ENCODE measurements at regions not wholly inside any gene's neighbourhood (a gene's known extent, or its start where the extent isn't known, plus 50 kb on each side); places are given as distances from the start of the nearest gene placed in this dataset.
"Not testable (repeated sequence)": the region's sequence is repeated elsewhere in the genome, so short reads cannot be mapped to it uniquely, and the experiment has no call there.

DNA sequence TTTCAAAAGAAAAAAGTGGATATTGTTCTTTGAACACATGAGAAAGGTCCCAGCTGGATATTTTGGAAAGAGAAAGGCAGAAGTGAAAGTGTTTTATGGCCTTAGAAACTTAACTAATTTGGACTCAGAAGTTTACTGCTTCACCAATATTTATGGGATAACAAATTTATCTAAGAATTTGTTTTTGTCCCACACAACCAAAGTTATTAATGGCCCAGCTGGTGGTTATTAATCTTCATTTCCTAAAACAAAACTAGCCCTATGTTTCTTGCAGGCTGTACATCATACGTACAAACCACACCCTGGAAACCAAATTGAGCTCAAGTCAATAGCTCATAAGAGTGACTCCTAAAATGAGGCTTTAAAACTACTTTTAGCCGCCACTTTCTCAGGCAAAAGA lies 372.9 kb upstream of the LMCD1 start:
- no peak for DNase-seq (ENCODE audit: low read depth, low spot score)

DNA sequence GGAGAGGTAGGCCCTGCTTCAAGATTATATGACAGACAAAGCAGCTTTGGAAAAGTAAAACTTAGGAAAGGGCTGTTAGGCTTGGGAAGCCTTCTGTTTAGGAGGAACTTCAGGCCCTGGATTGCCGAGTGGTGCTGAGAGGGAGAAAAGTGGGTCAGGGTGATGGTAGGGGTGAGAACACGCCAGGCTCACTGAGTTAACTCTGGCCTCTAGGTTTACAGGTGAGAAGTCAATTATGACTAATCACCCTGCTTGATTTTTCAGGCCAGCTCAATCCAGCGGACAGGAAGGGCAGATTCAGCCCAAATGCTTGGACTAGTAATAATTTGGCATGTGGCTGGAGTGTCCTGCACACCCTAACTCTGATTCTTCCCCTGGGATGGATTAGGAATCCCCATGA lies 365.1 kb upstream of the LMCD1 start:
- no peak for DNase-seq (ENCODE audit: low read depth, low spot score)

DNA sequence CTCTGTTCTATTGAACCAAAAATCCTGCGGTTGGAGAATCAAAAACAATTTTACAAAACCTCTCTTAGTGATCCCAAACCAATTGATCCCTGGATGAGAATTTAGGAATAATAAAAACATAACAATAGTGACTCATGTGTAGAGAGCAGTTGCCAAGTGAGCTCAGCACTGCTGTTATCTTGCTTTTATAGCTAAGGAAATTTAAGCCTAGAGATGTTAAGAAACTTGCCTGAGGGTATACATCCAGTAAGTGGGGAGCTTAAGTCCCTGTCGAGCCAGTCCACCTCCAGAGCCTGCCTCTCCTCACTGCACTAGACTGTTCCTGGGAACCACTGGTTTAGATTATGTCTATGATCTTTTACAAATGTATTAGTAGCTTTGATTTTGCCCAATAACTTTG lies 358.4 kb upstream of the LMCD1 start:
- DNase-seq (ENCODE audit: low read depth, low spot score) = no peak

DNA sequence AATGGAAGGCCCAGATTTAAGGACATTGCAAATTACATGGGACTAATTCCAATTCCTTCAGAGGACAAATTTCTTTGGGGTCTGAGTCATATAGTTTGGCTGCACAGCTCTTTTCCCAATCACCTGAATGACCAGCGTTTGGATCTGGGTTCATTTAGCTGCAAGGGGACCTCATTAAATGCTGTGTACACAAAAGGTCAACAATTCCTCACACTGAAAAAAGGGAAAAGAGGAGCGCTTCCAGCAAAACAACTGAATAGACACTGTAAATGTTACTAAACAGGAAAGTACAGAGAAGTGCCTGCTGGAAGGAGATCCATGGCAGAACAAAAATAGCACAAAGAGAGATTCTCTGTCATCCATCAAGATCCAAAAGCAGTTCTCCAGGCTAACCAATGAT lies 356.0 kb upstream of the LMCD1 start:
- no peak for DNase-seq (ENCODE audit: low read depth, low spot score)

DNA sequence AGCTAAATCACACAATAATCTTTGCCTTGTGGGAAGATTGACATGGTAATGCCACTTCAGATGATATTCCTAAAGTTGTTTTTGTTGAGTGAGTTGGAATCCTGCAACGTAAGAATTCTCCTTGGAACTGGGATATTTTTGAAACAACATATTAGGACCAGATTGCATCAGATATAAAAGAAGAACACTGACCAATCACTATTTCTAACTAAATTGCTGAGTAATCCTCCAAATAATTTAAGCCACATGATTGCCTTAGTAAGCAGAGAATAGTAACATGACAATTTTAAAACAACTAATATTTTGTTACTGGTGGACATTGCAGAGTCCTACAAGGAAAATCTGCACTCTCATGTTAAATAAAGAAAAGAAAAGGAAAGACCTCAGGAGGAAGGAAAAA lies 353.9 kb upstream of the LMCD1 start:
- no peak for DNase-seq (ENCODE audit: low read depth, low spot score)

DNA sequence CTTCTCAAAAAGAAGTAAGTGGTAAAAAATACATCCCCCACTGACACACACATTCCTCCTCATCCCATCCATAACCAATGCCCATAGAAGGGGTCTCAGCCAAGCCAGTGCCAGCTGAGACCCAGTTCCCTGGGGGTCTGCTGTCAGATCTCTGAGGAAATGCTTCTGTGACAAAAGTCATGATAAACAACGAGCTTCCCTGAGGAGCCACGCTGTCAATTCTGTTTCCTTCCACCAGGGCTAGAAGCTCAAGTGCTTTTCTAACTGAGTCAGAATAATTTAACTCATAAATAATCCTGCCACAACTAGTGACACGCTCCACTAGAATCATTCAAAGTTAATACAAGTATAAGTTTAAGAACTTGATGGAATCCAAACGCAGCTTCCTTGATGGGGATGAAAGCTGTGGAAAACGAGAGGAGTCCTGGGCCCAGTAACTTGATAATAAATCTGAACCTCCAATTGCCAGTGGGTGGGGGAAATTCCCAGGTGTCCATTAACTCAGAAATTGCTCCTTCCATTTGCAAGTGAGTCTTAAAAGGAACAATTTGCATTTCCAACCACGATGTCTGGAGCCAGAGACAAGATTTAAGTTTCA lies 348.7 kb upstream of the LMCD1 start:
- DNase-seq (ENCODE audit: low read depth, low spot score) = no peak

DNA sequence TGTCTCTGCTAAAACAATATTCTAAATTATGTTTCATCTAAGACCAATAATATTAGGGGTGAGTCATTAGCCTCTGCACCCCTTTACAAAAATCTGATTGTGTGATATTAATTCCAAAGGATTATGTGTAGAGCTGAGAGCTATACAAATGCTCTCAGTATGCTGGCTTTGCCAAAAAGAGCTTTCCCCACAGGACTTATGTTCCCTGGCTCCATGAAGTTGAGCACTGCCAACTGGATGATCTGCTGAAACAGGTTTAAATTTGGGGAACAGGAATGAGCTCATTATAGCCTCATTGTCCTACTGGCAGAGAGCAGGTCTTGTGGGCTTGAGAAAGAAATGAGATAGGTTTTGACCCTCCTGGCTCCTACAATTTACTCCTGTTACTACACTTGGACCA lies 347.8 kb upstream of the LMCD1 start:
- no peak for DNase-seq (ENCODE audit: low read depth, low spot score)

DNA sequence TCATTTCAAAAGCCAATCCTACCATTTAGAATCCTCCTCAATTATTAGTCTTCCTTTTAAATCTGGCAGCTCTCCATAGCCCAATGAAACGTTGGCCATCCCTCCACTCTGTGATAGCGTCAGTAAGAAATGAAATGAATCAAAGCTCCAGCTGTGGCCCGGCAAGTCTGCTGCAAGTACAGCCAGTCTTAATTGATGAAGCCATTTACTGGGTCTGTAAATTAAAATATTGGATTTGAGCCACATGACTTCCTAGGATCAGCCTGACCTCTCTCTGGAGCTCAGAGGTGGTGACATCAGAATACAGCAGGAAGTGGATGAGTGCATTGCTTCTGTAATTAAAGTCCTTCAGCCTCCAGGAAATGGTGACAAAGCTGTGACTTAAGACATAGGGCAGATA lies 347.0 kb upstream of the LMCD1 start:
- no peak for DNase-seq (ENCODE audit: low read depth, low spot score)

DNA sequence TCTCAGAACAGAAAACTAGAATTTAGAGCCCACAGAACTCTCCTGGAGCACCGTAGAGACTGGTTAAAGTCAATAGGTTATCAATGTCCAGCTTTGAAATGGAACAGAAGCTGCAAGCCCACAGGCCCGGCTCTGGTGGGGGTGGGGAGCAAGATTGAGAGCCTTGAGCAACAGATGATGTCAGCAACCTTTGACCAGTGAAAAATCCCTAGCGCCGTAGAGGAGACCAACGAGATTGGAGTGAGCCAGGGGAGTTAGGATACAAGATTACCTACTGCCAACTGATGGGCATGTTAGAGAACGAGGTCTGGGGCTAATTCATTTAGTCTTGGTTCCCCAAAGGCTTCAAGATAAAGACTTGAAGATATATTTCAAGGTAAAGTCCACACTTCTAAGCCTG lies 345.5 kb upstream of the LMCD1 start:
- no peak for DNase-seq (ENCODE audit: low read depth, low spot score)

DNA sequence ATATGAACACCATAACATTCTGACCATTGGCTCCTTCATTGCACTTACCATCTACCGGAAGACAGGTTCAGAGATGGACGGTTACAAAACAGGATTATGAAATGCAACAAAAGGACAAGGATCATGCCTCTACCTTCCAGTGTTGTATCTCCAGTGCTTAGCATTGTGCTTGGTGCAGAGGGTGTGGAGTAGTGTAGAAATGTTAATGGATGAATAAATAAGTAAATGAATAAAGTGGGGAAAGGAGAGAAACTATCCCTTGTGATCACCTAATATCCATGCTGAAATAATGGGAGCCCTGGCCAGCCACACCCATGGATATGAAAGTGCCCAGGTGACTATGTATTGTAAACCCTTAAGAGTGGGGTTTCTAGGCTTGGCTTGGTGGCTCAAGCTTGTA lies 344.8 kb upstream of the LMCD1 start:
- no peak for DNase-seq (ENCODE audit: low read depth, low spot score)

DNA sequence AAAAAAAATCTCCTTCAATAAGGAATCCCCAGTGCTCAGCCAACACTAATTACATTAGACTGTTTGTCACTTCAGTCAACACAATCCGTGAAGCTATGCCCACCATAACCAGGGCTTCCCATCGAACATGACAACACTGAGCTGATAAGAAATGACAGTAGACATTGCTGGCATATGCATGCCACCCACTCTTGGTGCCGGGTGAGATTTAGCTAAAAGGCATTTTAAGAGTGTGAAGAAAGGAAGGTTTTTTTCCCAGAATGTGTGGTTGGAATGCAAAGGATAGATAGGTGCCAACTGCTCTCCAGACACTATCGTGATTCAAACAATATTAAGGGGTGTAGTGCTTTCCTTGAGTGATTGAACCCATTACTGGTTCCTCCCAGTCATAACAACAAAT lies 344.0 kb upstream of the LMCD1 start:
- DNase-seq (ENCODE audit: low read depth, low spot score) = no peak

DNA sequence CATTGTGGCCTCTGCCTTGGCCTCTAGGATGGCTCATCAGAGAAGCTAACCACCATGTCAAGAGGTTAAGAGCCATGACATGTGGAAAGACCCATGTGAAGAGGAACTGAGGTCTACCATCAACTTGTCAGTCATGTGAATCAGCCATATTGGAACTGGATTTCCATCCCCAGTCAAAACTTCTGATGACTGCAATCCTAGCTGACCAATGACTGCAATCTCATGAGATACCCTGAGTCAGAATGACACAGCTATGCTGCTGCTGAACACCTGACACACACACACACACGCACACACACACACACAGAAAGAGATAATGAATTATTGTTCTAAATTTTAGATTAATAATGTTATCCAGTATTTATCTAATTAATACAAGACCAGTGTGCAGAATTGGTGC lies 337.5 kb upstream of the LMCD1 start:
- no peak for DNase-seq (ENCODE audit: low read depth, low spot score)

DNA sequence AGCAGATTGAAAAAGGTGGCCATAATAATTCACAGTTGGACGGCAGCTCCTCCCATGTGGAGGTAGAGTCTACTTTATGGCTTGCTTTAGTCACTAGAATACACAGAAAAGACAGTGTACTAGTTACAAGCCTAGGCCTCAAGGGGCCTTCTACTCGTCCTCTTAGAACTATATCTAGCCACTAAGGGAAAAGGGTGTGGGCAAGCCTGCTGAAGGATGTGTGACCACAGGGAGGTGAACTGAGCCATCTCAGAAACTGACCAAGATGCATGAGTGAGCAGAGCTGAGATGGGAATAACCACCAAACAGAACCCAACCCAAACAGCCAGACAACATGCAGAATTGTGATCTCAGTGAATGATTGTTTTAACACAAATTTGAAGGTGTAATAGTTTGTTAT lies 335.6 kb upstream of the LMCD1 start:
- DNase-seq (ENCODE audit: low read depth, low spot score) = no peak

DNA sequence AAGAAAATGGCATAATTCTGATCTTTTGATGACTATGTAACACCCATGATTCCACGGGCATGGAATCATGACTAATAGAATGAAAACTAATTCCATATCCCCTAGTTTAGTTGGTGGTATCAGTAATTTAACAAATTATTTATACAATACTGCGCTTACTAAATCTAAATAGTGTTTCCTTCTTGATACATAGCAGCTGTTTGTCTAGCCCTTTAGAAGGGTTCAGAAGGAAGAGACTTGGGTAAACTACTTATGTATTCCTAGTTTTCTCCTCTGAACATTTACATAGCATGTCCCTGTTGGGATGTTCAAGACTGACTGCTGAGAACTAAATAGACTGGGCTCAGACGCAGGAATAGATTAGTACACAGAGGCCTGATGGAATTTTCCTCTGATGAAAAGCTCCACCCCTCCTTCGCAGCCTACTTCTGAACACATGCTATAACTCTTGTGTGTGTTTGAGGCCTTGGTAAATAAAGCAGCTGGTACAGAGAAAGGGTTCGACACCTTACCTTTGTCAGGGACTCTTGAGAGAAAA lies 330.6 kb upstream of the LMCD1 start:
- no peak for DNase-seq (ENCODE audit: low read depth, low spot score)

DNA sequence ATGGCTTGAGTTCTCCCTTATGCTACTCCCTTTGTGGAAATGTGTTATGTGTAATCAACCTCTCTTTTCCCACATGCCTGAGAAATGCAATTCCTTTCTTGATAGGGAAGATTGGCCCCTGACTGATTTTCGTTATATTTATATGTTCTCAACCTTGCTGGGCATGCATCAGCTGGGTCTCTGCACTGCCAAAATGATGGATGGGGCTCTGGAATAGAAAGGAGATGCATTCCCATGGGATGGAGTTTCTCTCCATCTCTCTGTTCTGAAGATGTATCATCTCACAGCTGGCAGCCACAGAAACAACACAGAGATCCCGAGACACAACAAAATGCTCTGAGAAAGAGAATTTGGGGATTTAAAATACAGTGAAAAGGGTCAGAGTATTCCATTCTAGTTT lies 327.7 kb upstream of the LMCD1 start:
- no peak for DNase-seq (ENCODE audit: low read depth, low spot score)

DNA sequence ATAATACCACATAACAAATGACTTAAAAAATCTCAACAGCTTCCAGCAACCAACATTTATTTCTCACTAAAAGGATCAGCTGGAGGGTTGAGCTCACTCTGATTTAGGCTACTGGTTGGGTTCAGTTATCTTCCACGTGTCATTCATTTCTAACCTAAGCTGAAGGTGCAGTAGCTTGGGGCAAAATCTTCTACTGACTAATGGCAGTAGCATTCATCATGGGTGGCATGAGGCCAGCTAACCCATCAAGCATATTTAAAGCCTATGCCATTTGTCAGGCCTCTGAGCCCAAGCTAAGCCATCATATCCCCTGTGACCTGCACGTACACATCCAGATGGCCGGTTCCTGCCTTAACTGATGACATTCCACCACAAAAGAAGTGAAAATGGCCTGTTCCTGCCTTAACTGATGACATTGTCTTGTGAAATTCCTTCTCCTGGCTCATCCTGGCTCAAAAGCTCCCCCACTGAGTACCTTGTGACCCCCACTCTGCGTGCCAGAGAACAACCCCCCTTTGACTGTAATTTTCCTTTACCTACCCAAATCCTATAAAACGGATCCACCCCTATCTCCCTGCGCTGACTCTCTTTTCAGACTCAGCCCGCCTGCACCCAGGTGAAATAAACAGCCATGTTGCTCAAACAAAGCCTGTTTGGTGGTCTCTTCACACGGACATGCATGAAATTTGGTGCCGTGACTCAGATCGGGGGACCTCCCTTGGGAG lies 324.7 kb upstream of the LMCD1 start:
- not testable (repeated sequence) for DNase-seq (ENCODE audit: low read depth, low spot score)

DNA sequence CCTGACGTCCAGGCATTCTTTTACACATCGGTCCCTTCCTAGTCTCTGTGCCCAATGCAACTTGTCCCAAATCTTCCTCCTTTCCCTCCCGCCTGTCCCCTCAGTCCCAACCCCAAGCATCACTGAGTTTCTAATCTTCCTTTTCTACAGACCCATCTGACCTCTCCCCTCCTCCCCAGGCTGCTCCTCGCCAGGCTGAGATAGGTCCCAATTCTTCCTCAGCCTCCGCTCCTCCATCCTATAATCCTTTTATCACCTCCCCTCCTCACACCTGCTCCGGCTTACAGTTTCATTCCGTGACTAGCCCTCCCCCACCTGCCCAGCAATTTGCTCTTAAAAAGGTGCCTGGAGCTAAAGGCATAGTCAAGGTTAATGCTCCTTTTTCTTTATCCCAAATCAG lies 323.1 kb upstream of the LMCD1 start:
- DNase-seq (ENCODE audit: low read depth, low spot score) = not testable (repeated sequence)

DNA sequence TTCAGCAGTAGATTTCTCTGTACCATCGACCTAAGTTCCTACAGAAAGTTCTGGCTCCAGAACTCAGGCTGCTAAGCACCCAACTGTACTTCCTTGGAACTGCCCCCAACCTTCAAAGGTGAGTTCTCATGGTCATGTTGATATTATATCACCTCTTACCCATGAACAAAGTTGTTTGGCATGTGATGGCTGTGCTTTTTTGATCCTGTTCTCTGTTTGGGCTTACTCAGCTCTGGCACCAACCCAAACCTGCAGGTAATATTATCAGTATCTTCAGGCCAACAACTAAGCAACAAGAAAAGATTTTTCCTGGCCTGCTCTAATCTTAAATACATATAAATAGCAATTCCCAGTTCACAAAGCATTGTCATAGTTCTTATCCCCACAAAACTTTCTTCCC lies 318.7 kb upstream of the LMCD1 start:
- DNase-seq (ENCODE audit: low read depth, low spot score) = no peak

DNA sequence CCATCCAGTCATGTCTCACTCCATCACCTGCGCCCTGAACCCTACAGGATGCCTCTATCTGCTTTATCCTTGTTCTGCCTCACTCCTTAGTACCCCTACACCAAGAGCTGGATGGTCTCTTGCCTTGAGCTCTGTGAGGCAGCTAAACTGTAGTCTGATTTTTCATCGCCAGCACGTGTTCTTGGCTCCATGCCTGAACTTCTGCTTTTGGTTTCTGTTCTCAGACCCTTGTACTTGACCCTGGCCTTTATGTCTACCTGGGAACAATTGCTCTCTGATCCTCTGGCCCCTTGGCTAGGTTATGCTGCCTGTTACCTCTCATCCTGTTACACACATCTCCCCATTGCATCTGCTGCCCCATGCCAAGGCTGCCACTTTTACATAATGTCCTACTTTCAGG lies 318.0 kb upstream of the LMCD1 start:
- DNase-seq (ENCODE audit: low read depth, low spot score) = no peak

DNA sequence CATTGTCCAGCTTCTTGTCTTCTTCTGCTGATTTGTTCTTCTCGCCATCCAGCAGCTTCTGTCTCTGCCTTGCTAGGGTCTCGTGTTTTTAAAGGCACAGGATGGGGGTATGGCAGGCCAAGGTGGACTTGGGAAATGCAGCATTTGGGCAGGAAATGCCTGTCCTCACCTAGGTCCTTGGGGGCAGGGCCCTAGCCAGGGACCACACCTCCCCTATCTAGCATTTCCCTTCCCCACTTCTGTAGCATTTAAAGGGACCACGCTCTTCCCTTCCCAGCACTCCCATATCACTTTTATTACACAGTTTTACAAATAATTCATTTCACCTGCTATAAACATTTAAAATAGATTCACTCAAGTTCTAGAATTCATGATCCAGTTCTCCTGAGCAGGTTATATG lies 315.4 kb upstream of the LMCD1 start:
- no peak for DNase-seq (ENCODE audit: low read depth, low spot score)

DNA sequence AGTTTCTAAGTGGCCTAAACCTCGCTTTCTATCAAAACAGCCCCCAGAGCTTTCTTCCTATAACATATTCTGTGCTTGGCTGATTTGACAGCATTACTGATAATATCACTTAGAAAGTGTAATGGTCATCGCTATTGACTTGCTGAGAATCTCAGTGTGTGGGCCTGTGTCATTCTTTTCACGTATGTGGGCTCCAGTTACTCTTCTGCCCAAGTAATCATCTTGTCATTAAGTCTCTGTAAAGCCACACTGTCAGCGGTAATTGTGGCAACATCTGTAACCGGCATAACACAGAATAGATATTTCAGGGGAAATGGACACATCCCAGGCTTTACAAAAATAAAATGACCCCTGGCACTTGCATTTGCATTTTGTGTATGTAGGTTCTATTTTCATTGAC lies 313.6 kb upstream of the LMCD1 start:
- DNase-seq (ENCODE audit: low read depth, low spot score) = no peak

DNA sequence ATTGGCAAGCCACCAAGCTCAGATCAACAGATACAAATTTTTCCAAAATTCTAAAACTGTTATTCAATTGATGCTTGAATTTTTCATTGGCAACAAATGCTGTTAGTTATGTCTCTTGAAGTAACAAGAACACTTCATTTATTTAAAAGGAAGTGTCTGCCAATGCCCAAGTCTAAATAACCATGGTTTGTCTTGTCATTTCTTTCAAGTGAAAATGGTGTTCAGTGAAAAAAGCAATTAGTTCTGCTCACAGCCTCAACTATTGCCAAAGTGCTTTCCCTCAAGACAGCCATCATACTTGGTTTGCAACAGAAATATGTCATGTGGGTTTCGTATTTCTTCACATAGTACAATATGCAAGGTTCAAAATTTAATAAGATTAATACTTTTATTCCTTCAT lies 312.6 kb upstream of the LMCD1 start:
- DNase-seq (ENCODE audit: low read depth, low spot score) = no peak

DNA sequence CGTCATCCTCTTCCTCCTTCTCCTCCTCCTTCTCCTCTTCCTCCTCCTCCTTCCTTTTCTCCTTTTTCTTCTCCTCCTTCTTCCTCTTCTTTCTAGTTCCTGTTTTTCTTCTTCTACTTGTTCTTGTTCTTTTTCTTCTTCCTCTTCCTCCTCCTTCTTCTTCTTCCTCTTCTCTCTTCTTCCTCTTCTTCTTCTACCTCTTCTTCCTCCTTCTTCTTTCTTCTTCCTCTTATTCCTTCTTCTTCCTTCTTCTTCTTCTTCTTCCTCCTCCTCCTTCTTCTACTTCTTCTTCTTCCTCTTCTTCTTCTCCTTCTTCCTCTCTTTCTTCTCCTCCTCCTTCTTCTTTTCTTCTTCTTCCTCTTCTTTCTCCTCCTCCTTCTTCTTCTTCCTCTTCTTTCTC lies 310.2 kb upstream of the LMCD1 start:
- no peak for DNase-seq (ENCODE audit: low read depth, low spot score)

DNA sequence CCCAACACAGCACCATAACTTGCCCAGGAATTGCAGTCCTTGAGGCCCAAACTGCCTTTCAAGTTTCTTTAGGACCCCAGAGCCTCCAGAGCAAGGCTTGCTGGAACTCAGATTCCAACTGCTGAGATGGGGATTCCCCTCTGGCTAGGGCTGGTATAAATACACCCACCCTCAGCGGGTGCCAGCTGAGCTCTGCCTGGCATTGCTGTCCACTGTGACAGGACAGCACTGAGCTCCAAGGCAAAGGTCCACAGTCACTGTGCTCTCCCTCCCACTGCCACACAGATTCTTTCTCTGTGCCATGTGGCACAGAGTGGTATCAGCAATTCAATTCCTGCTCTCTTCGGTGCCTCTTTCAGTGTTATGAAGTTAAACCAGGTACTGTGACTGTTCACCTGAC lies 304.2 kb upstream of the LMCD1 start:
- DNase-seq (ENCODE audit: low read depth, low spot score) = no peak
